Upper lobe of right lung (tissue), 1 donor: ENCODE measurements at regions not wholly inside any gene's neighbourhood (a gene's known extent, or its start where the extent isn't known, plus 50 kb on each side); places are given as distances from the start of the nearest gene placed in this dataset.

Source experiments
- ATAC-seq: fragments of 200-7000 bp; cut with Tn5 transposase; one replicate; pipeline ENCODE4 v1.9.1; 2020; ENCODE audit warnings: mild to moderate bottlenecking, moderate library complexity
- DNase-seq: peaks from one replicate; pipeline ENCODE4 v3.0.0-alpha.2; 2020
- H3K27ac ChIP-seq: fragments of 200-600 bp; one replicate; pipeline ENCODE4 v1.8.0; 2022
- H3K27me3 ChIP-seq: fragments of 200-600 bp; one replicate; pipeline ENCODE4 v1.8.0; 2022; ENCODE audit warnings: mild to moderate bottlenecking
- H3K36me3 ChIP-seq: fragments of 200-600 bp; one replicate; pipeline ENCODE4 v1.8.0; 2022
- H3K4me1 ChIP-seq: fragments of 200-600 bp; one replicate; pipeline ENCODE4 v1.8.0; 2022
- H3K4me3 ChIP-seq: fragments of 200-600 bp; one replicate; pipeline ENCODE4 v1.8.0; 2022; ENCODE audit warnings: mild to moderate bottlenecking
- H3K9me3 ChIP-seq: fragments of 200-600 bp; one replicate; pipeline ENCODE4 v1.8.0; 2022
- intact Hi-C: fragments of 100-400 bp; cut with DNase I; formaldehyde crosslinking; loops from one replicate; pipeline ENCODE4 v1.11.0; 2022
- TF ChIP-seq, protein P1 (sequence below): fragments of 200-600 bp; IDR thresholded peaks from one replicate; pipeline ENCODE4 v1.8.0; 2022; ENCODE audit warnings: antibody characterized with exemption
- donor health status: DM: no; HTN: yes; CAD: no; lungs with severe emphysema.

DNA sequence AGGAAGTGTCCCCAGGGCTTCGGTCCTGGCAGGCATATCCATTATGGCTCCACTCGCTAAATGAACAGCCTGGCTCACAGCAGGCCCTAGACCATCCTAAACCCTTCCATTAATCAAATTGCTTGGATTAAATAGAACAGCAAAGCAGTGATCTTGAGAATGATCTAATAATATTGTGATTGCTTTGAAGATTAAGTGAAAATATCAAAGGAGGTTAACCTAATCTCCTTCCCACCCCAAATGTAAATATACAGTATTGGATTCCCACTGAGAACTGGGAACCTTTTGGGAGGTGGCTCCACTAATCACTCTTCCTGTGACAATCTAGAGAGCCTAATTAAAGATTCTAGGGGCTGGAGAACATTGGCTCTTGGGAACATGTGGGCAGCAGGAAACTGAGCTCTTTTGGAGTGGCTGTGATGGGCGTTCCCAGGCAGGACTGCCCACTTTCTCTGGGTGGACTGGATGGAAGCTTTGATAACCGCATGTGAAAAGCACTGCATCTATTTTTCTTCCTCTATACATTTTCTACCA lies 68.3 kb upstream of the FRMD1 start:
- no peak for ATAC-seq
- TF ChIP-seq, protein P1, sequence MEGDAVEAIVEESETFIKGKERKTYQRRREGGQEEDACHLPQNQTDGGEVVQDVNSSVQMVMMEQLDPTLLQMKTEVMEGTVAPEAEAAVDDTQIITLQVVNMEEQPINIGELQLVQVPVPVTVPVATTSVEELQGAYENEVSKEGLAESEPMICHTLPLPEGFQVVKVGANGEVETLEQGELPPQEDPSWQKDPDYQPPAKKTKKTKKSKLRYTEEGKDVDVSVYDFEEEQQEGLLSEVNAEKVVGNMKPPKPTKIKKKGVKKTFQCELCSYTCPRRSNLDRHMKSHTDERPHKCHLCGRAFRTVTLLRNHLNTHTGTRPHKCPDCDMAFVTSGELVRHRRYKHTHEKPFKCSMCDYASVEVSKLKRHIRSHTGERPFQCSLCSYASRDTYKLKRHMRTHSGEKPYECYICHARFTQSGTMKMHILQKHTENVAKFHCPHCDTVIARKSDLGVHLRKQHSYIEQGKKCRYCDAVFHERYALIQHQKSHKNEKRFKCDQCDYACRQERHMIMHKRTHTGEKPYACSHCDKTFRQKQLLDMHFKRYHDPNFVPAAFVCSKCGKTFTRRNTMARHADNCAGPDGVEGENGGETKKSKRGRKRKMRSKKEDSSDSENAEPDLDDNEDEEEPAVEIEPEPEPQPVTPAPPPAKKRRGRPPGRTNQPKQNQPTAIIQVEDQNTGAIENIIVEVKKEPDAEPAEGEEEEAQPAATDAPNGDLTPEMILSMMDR, result no peak
- H3K4me3 ChIP-seq, result no peak overlapping the region
- intact Hi-C loops, result no loop called here
- H3K36me3 ChIP-seq, result no peaks in the 10 kb centered on the region
- no peak for DNase-seq
- H3K9me3 ChIP-seq, result no peaks in the 10 kb centered on the region
- peaks cover 7% of the 10 kb centered on the region for H3K27me3 ChIP-seq
- H3K27ac ChIP-seq, result no peak overlapping the region
- H3K4me1 ChIP-seq, result no peaks in the 10 kb centered on the region

DNA sequence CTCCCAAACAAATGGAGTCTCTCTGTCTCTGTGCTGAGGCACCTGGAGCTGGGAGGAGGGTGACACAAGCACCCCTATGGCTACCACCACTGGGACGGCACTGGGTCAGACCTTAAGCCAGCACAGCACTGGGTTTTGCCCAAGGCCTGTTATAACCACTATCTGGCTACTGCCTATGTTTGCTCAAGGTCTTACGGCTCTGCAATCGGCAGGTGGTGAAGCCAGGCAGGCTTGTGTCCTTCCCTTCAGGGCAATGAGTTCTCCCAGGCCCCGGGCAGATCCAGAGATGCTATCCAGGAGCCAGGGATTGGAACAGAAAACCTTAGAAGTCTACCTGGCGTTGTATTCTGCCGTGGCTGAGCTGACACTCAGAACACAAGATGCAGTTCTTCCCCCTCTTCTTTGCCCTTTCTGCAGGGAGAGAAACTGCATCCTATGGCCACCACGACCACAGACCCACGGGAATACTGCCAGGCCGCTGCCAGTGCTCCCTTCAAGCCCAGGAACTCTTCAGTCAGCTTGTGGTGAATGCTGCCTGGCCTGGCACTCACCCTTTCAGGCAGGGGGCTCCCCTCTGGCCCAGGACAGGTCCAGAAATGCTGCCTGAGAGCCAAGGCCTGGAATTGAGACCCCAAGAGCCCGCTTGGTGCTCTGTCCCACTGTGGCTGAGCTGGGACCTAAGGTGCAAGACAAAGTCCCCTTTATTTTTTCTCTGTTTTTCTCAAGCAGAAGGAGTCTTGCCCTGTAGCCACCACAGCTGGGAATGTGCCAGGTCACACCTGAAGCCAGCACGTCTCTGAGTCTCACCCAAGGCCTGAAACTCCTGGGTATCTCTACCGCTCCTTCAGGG lies 67.0 kb upstream of the FRMD1 start:
- no peak for DNase-seq
- H3K27ac ChIP-seq, result no peak overlapping the region
- TF ChIP-seq, protein P1, result no peak

DNA sequence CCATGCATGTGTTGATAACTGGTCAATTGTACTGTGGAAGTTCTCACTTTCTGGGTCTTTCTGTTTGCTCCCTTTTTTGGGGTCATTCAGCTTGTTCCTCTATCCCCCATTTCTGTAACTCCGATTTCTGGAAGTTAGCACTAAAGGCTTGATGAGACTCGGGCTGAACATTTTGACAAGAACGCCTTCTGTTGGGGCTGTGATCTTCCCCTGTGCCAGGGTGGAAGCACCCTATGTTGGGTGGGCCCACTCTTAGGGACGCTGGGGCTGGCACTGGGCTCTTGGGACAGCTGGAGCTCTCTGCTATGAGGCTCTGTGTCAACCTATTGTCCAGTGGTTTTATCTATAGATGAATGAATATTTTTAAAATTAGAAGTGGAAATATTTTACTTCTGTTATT lies 60.1 kb upstream of the FRMD1 start:
- TF ChIP-seq, protein P1, result no peak
- Histone ChIP-seq H3K4me3 (no peak overlapping the region), H3K9me3 (no peaks in the 10 kb centered on the region), H3K4me1 (no peaks in the 10 kb centered on the region), H3K27ac (no peak overlapping the region), H3K36me3 (no peaks in the 10 kb centered on the region), H3K27me3 (no peaks in the 10 kb centered on the region)
- DNase-seq (no peak), ATAC-seq (no peak)
- intact Hi-C loops, result no loop called here

More for the DNA sequence above, 67.0 kb upstream of the FRMD1 start:
- no peak overlapping the region for H3K4me3 ChIP-seq
- ATAC-seq, result no peak
- peaks cover 6% of the 10 kb centered on the region for H3K27me3 ChIP-seq
- H3K9me3 ChIP-seq, result no peaks in the 10 kb centered on the region
- H3K36me3 ChIP-seq, result no peaks in the 10 kb centered on the region
- H3K4me1 ChIP-seq, result no peaks in the 10 kb centered on the region
- intact Hi-C loops, result no loop called here

DNA sequence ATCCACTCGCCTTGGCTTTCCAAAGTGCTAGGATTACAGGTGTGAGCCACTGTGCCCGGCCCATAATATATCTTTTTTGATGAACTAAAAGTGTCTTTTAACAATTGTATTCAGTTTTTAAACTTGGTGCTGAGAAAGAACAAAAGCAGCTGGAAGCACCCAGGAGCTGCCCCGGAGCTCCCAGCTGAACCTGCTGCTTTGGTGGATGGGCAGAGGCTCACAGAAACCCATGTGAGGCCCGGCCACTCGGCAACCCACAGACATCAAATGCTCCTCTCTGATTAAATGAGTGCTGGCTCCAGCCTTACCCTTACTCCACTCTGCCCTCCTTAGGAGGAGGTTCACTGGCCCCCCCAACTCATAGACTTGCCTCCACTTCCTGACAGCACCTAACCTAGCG lies 59.4 kb upstream of the FRMD1 start:
- no peaks in the 10 kb centered on the region for H3K36me3 ChIP-seq
- no peaks in the 10 kb centered on the region for H3K9me3 ChIP-seq
- no peak overlapping the region for H3K27ac ChIP-seq
- no peaks in the 10 kb centered on the region for H3K27me3 ChIP-seq
- H3K4me3 ChIP-seq, result no peak overlapping the region
- TF ChIP-seq, protein P1, result no peak
- no peaks in the 10 kb centered on the region for H3K4me1 ChIP-seq
- ATAC-seq (no peak), DNase-seq (no peak)
- intact Hi-C loops, result no loop called here

DNA sequence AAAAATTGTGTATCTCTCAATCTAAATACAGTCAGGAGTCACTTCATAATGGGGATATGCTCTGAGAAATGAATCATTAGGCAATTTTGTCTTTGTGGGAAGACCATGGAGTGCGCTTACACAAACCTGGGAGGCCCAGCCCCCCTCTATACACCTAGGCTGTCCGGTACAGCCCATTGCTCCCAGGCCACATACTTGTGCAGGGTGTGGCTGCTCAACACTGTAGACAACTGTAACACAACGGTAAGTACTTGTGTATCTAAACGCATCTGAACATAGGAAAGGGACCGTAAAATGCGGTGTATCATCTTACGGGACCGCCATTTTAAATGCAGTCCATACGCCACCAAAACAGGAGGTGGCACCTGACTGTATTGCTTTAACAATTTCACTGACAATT lies 58.0 kb upstream of the FRMD1 start:
- TF ChIP-seq, protein P1, result no peak
- no peaks in the 10 kb centered on the region for H3K9me3 ChIP-seq
- H3K4me1 ChIP-seq, result no peaks in the 10 kb centered on the region
- no peaks in the 10 kb centered on the region for H3K27me3 ChIP-seq
- no peaks in the 10 kb centered on the region for H3K36me3 ChIP-seq
- intact Hi-C loops, result no loop called here
- ATAC-seq (no peak), DNase-seq (no peak)
- H3K27ac ChIP-seq, result no peak overlapping the region
- no peak overlapping the region for H3K4me3 ChIP-seq
